ENCODE measurements at regions not wholly inside any gene's neighbourhood (a gene's known extent, or its start where the extent isn't known, plus 50 kb on each side); places are given as distances from the start of the nearest gene placed in this dataset.

DNA sequence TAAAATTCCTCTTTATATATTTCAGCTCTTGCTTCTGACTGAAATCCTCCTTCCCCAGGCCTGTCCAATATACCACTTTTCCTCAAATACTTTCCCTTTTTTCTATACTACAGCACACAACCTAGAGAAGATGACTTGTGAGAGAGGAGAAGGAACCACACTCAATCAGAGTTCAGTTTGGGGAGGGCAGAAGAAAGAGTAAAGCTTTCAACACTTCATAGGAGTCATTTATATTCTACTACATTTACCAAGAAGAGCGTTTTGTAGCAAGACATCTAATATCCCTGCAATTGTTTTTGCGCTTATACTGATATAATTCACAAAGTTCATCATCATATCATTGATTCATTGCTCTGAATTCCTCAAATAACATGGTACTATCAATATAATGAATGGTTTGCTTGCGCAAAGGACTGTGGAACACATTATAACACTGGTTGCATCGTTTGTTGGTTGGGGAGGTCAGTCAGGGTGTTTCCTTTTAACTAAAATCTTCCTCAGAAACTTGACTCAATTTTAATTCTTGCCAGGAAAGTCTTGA lies 792.5 kb upstream of the CELF2 start:
- DNase-seq, result no peak

DNA sequence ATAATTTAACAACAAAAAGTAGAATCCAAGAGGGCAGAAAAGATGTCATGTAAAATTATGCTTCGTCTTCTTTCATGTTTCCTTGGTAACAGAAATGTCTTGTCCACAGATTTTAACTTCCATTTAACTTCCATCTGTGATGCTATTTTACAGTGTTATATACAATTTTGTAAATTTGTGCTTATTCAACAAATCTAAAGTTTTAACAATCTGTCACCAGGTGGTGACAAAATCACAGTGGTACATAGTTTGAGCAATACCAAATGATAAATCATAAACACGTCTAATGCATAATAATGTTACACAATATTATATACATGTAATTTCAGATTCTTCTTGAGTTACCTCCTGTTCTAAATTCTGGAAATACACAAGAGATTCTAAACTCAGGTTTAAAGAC lies 784.4 kb upstream of the CELF2 start:
- DNase-seq, result no peak

DNA sequence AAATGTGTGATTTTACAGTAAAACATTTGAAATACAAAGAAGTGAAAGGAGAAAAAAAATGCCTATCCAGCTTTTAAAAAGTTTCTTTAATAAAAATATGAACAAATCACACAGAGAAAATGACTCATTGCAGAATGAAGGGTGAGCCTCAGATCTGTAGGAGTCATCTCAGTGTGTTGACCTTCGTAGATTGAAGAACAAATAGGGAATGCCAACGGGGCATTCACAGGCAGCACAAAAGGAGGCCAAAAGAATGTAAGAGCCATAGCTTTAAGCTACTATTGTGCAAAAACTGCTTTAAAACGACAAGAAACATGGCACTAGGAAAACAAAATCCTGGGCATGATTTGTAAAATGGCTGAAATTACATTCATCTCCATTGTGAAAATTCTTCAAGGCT lies 782.7 kb upstream of the CELF2 start:
- no peak for DNase-seq

DNA sequence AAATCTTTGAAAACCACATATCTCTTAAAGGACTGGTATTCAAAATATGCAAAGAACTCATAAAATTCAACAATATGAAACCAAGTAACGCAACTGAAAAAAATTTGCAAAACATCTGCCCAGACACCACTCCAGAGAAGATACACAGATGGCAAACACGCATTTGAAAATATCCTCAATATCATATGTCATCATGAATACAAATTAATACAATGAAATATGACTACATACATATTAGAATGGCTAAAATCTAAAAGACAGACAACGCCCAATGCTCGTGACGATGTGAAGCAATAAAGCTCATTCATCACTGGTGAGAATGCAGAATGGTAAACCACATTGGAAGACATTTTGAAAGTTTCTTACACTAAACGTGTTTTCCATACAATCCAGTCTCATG lies 770.1 kb upstream of the CELF2 start:
- DNase-seq, result no peak

DNA sequence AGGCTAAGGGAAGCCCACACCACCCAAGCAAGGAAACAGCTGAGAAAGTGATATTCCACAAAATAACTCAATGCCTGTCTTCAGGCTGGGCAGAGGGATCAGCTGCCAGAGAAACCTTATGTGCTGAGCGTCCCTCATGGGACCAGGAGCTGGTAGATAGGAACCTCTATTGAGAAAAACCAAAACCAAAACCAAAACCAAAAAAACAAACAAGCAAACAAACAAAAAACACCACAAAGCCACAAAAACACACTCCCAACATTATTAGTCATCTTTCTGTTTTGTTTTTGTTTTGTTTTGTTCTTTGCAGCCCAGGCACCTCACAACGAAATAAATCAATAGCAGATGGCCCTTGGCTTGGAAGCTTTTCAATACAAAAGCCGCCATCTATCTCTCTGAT lies 760.8 kb upstream of the CELF2 start:
- DNase-seq, result no peak

DNA sequence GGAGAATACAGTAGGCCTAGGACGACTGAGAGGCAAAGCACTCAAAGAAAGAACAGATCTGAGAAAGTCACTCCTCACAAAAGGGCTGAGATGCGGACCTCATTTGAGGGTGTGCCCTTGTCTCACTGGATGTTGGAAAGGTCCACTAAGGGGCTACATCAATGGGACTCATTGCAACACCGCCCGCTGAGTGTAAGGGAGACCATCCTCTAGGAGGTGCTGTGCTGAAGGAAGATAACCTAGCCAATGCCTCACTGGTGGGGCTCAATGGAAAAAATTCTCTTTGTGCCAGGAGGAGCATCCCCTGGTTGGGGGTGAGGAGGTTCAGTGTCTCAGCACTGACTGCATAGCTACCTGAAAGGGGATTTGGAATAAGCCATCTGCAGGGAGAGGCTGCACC lies 758.7 kb upstream of the CELF2 start:
- no peak for DNase-seq

DNA sequence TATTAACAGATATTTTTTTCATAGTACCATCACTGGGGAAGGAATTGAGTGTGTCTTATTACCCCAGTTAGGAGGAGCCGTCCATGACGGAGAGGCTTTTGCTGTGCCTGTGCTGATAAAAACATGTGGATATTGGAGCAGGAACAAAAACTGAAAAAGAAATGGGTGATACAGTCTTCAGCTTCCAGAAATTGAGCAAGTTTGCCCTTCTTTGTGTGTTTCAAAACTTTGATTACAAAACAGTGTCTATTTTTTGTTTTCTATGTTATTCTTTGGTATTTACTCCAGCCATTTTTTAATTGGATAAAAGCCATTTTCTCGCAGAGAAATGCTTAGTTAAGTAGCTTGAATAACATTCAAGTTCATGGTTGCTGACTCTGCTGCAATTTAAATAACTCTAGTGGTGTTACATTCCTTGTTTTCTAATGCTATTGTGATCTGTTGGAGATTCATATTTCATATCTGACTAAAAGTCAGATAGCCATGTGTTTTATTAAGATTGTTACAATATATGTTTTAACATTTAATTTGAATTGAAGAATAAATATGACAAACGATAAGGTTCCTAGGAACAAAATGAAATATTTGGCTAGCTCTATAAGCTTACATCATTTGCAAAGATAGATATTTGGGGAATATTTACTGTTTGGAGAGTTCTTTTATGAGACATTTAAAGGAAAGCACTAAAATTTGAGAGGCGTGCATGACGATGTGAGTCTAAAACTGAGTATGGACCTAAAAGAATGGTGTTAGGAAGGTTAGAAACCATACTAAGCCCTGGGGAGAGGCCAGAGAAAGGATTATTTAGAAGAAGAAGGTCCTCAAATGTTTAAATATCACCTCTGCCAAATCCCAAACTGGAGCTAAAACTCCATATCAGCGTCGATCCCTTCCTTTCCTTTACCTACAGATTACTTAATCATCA lies 747.3 kb upstream of the CELF2 start:
- no peak for DNase-seq

DNA sequence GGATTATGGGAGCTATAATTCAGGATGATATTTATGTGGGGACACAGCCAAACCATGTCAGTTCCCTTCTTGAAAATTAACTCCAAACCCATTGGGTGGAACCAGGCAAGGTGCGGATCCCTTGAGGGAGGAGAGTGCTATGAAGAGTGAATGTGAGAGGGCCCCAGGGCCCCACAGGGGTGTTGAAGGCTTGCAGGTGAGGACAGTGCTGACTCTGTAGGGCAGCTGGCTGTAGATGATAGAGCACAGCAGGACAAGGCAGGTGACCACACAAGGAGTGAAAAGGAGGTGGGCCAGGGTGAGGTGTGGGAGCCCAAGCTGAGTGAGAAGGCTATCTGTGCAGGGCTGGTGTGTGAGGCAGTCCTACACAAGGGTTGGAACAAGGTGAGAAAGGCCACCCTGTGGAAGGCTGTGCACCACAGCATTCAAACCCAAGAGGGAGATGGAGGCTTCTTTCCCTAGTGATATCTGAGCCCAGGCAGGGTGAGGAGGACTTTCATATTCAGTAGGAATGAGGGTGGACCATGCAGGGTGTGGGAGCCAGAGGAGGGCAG lies 746.0 kb upstream of the CELF2 start:
- DNase-seq, result no peak

DNA sequence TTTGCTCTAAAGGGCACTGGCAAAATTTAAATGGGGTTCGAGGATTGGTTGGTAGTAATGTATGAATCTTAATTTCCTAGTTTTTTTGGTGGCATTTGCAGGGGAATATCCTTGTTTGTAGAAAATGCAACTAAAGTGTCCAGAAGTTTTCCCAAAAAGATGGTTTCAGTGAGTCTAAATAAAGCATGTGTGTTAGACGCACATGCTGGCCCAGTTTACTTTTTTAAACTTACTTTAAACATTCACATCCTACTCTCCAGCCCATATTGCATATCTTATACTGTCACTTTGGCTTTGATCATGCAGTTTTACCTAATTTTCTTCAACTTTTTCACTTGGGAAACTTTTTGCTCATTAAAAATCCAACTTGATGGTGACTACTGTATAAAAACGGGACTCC lies 744.0 kb upstream of the CELF2 start:
- no peak for DNase-seq

DNA sequence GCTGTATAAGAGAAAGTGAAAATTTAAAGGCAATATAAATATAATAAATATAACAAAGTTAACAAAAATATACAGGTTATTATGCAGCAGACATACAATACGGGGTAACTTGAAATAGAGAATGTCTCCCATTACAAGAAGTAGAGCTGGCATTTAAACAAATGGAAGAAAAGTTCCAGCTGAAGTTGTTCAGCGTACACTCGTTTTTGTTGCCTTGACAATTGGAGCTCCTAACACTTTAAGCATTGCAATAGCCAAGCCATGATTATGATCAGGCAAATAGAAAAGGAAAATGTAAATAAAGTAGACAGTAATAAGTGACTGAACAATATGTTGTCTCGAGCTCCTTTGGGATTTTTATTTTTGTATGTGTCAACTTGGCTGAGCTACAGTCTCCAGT lies 737.8 kb upstream of the CELF2 start:
- no peak for DNase-seq

DNA sequence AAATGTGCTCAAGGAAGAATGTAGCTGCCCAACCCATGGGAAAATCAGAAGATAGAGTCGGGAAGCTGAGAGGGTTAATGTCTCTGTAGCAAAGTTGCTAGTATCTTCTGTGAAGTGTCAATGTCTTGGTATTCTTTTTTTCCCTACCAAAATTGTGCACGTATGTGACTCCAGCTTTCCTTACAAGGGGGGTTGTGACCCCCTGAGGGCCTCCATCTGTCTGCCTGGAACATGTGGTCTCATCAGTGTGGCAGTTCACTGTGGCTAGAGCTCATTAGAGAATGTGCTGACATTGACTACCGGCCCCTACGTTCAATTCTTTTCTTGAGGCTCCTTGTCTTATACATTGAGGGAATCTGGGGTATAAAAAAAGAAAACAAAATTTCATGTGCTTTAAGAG lies 725.2 kb upstream of the CELF2 start:
- no peak for DNase-seq

DNA sequence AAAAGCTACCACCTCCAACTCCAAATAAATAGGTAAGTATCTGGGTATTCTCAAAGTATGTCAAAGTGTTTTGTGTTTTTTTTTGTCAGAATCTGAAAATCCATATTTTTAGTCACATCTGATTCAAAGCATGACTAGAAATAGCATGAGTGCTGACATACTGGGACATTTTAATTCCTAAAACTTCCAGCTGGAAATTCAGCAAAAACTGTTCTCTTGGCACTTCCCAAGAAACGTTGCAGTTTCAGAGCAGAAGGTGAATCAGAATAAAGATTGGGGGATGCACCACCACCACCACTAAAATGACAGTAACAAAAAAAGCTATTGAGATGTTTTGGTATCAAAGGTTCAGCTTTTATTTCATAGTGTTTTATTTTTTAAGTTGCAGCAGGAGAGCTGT lies 724.6 kb upstream of the CELF2 start:
- DNase-seq, result no peak

DNA sequence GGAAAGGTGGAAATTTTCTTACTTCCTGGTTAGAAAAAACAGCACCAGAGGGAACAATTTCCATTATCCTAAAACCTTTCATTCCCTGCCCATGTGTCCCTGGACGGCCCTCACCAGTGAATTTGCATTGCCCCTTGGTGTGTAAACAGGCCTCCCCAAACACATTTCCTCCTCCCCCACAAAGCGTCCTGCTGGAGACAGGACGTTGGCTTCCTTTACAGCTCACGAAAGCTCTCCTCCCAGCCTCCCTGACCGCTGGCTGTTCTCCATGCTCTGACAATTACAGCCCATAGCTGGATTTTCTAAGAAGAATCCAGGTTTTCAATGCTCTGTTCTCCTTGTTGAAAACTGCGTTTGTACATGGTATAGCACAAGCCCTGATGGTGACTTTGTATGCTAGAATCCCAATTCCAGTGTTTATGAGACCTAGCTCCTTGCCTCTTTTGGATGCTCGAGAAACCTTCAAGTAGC lies 724.2 kb upstream of the CELF2 start:
- DNase-seq, result peak; percentile 58 to 76

DNA sequence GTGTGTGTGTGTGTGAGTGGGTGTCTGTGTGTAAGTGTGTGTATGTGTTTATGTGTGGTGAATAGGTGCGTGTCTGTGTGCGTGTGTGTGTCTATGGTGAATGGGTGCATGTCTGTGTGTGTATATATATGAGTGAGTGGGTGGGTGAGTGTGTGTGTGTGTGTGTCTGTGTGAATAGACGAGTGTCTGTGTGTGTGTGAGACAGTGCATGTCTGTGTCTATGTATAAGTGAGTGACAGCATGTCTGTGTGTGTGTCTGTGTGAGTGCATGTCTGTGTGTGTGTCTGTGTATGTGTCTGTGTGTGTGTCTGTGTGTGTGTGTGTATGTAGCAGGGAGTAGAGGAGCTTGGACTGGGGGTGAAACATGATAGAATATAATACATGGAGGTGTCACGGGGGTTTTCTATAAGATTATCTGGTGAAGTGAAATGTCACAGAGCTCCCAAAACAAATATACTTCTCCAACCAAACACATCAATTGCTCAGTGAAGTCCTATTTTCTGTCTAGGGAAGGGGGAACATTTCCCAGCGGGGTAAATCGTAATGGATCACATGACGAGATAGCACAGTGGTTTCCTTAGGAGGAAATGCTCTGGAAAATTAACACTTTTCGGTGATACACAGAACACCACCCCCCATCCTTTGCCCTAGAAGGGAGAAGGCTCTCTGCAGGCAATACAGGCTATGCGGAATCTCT lies 723.3 kb upstream of the CELF2 start:
- no peak for DNase-seq

DNA sequence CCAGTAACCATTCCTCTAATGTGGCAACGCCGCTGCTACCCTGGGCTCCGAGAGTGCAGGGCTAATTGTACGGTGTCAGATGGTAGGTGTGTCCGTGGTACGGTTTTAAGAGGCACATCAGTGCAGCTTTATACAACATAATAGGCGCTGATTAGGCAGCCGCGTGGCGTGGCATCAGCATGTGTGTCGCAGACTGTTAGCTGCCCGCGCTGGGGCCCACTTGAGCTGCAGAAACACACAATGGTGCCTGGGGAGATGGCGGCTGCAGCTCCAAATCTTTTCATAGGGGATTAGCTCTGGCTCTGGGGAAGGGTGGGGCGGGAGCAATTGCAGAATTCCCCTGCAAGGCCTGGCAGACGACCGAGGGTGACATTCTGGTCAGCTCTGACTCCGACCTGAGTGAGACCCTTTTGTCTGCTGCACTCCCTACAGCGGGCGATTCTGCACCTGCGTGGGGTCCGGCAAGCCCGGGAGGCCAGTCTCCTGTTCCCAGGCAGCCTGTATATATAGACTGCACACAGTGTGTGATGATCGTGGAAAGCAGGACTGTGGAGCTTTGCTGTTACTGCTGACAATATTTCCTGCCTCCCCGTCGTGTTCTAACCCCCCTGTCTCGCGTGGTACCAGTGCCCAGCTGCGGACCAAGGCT lies 722.7 kb upstream of the CELF2 start:
- DNase-seq, result no peak

DNA sequence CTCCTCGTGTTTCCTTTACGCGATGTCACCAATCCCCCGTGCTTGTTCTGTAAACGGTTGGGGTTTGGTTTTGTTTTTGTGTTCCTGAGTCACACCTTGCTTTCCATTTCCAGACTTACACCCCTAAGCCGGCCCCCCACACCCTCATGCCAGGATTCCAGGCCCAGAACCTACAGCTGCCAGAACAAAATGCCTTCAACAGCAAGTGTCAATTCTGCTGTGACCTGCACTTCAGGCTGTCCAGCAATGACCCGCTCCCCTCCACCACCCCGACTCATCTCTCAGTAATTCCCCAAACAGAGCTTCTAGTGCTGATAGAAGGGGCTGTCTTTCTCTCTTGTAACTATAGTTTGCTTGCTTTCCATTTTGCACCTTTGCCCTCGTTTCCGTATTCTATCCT lies 722.1 kb upstream of the CELF2 start:
- no peak for DNase-seq

DNA sequence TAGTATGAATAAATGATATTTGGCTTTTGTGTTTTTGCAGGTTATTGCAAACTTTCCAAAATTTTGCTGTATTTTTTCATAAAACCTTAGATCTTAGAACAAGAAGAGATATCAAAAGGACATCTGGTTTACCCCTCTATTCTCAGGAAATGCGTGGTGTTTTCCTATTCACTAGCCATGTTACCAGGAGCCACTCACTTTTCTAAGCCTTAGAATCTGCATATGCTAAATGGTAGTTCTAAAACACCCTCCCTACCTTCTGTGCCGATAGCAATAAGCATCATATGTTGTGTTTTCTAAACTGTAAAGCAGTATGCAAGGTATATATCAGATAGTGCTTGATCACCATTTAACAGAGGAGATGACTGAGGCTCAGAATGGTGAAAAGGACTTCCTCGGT lies 715.0 kb upstream of the CELF2 start:
- no peak for DNase-seq

DNA sequence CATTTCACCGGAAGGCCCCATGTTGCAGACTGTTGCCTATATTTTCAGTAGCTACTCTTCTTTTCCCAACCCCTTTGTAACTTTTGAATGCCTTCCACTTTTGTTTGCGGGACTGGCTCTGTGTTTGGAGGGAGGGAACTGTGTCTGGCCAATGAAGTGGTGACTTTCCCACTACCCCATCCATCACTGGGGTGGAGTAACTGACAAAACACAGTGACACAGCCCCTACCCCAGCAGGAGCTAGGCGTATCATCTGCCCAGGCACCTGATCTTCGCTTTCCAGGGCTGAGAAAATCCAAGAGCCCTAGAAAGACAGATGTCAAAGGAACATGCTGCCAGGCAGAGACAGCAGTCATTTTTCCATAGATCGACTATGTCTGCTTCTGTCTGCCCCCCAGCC lies 710.6 kb upstream of the CELF2 start:
- DNase-seq, result no peak

DNA sequence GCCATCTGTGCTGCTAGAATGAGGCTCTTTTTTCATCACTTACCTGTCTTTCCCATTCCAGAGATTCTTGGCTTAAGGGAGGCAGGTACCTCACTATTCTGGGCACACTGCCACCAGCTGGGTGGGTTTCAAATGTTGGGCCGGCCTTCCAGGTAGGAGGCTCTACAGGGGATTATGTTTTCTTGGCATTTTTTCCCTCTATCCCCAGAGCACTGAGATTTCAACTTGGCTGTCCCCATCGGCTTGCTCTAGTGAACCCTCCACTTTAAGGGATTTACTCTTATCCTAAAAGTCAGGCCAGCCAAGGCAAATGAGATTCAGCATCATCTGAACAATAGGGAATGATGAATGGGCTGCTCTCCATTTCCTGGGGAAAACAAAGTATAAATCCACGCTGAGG lies 710.1 kb upstream of the CELF2 start:
- no peak for DNase-seq

DNA sequence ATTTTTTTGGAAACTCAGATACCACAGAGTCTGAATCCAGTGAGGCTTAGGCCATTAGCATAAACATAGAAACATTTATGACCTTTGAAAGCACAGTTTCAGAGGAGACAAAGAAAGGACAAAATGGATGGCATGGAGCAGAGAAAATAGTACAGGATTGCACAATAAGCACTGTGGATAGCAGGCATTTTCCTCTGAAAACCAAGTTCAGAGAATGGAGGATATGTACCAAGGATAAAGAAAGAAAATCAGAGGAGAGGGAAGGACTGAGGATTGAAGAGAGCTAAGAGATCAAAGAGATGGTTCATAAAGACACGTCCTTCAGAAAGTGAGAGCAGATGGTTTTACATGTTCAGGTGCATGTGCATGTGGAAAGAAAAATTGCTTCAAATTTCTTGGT lies 707.2 kb upstream of the CELF2 start:
- DNase-seq, result no peak

DNA sequence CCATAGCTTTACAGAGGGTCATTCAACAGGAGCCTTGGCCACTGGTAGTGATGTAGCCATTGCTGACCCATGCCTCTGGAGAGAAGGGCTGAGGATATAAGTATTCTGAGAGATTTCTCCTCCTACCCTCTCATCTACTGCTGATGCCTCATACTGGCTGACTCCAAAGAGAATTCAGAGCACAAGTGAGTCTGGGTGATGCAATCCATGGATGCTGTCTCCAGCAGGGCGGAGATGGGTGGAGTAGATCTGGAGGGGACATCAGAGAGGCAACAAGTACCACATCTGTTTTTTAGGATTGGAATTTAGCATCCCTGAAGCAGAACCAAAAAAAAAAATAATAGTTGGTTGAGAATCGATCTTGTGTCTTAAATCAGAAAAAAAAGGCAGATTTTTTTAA lies 705.7 kb upstream of the CELF2 start:
- DNase-seq, result no peak

DNA sequence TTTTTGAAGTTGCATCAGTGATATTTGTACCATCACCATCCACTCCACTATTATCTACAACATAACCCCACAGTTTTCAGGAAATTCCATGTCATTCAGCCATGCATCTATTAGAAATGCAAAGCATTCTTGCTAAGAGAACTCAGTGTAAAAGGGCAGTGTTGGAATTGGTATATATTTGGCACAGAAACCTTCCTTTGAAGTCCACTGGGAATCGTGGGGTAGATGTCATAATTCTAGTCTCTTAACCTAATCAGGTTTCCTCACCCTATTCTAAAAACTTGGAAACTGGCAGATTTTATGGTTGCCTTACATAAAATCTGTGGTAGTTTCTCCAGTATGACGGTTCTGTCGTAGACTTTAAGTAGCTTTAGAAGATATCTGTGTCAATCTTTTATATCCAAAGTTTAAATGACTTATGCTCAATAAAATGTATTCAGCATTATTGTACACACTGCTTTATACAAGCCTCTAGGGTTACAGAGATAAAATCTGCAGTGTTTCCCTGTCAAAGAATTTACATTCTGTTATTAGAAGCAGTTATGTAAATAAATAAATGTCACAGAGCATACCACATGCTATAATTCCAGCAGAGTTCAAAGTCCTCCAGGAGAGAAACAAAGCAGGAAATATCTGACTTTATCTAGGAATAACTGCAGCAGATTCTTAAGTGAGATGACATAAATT lies 704.4 kb upstream of the CELF2 start:
- peak; percentile 84 to 85 for DNase-seq

DNA sequence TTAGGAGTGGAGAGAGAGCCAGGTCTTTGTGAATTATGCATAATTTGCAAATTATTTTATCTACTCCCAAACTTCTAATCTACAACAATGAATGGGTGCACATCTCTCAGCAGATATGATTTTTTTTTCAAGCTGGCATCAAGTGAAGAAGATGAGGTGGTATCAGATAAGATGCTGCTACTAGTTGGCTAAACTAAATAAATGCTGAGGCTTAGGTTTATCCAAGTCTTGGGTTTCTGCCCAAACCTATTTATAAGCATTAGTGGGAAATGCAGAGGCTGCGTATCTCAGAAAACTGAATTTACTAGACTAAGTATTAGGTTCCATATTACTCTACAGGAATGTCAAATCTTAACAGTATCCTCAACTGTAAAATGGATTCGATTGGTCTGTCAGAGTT lies 703.0 kb upstream of the CELF2 start:
- DNase-seq, result no peak

All from NCI-H526 (cell line).